ENCODE measurements at regions not wholly inside any gene's neighbourhood (a gene's known extent, or its start where the extent isn't known, plus 50 kb on each side); places are given as distances from the start of the nearest gene placed in this dataset.

GRCh38 chr1:163628034-163628773 is 306.4 kb downstream of the NUF2 start:
- no TSS peak for BruUV-seq (replicated peaks)
- Histone ChIP-seq H3K4me3 (no peak overlapping the region), H3K36me3 (ENCODE audit: control insufficient read depth in 2 of 2, insufficient read depth in 2 of 2, low read length in 1 of 2) (no peaks in the 10 kb centered on the region), H3K9me3 (replicated peaks; ENCODE audit: control insufficient read depth, insufficient read depth, low read length) (no peaks in the 10 kb centered on the region), H3K79me2 (ENCODE audit: control insufficient read depth, insufficient read depth, low read length) (no peaks in the 10 kb centered on the region), H3K9ac (ENCODE audit: control insufficient read depth, insufficient read depth, low read length) (no peak overlapping the region), H3K27me3 (replicated peaks in 1 of 2; ENCODE audit: control insufficient read depth in 2 of 2, insufficient read depth in 2 of 2, low read length in 1 of 2) (no peaks in the 10 kb centered on the region), H4K20me1 (ENCODE audit: control insufficient read depth, insufficient read depth) (no peaks in the 10 kb centered on the region), H3K4me2 (ENCODE audit: control insufficient read depth, insufficient read depth) (no peak overlapping the region), H3K27ac (ENCODE audit: control insufficient read depth, insufficient read depth) (no peak overlapping the region), H2AFZ (ENCODE audit: control insufficient read depth, low read depth, low read length) (no peak overlapping the region), H3K4me1 (ENCODE audit: control insufficient read depth, insufficient read depth, low read length) (no peaks in the 10 kb centered on the region)
- POLR2A ChIA-PET = no interaction called here
- intact Hi-C loops (cut with micrococcal nuclease; ENCODE audit: unreplicated experiment) = no loop called here
- SMC1A ChIA-PET (ENCODE audit: uncharacterized antibody, unreplicated experiment) = no interaction called here
- TF ChIP-seq BRCA1 (IDR thresholded peaks at IDR 0.05; ENCODE audit: low read depth, low read length) (no peak), SRF (IDR thresholded peaks at IDR 0.05; ENCODE audit: low read depth in 2 of 2, low read length in 2 of 2) (no peak), PBX3 (IDR thresholded peaks at IDR 0.05; ENCODE audit: insufficient replicate concordance, low read depth, low read length) (no peak), RCOR1 (conservative IDR thresholded peaks at IDR 0.05; ENCODE audit: low read depth, low read length) (no peak), RELA (IDR thresholded peaks at IDR 0.05; ENCODE audit: borderline replicate concordance, partially characterized antibody) (no peak), STAT1 (conservative IDR thresholded peaks at IDR 0.05) (no peak), WRNIP1 (IDR thresholded peaks at IDR 0.05; ENCODE audit: borderline replicate concordance, low read depth, low read length) (no peak), SREBF1 (IDR thresholded peaks at IDR 0.05; ENCODE audit: low read length) (no peak), BMI1 (IDR thresholded peaks at IDR 0.05; ENCODE audit: borderline replicate concordance) (no peak), ZNF274 (IDR thresholded peaks at IDR 0.05; ENCODE audit: insufficient read depth, insufficient read length) (no peak), RAD21 (IDR thresholded peaks at IDR 0.05; ENCODE audit: insufficient read depth, low read depth, low read length) (no peak), SP1 (IDR thresholded peaks at IDR 0.05; ENCODE audit: low read depth, low read length) (no peak), BHLHE40 (IDR thresholded peaks at IDR 0.05; ENCODE audit: borderline replicate concordance in 1 of 2, low read depth in 2 of 2, low read length in 1 of 2) (no peak)
- in situ Hi-C loops (cut with MboI) = no loop called here
- RAD21 ChIA-PET (ENCODE audit: unreplicated experiment) = no interaction called here
- ATAC-seq = no peak
- no peak for DNase-seq (ENCODE audit: low read depth, low spot score)
- FAIRE-seq = no peak
- CTCF ChIA-PET = no interaction called here
